ENCODE measurements at regions not wholly inside any gene's neighbourhood (a gene's known extent, or its start where the extent isn't known, plus 50 kb on each side); places are given as distances from the start of the nearest gene placed in this dataset.

DNA sequence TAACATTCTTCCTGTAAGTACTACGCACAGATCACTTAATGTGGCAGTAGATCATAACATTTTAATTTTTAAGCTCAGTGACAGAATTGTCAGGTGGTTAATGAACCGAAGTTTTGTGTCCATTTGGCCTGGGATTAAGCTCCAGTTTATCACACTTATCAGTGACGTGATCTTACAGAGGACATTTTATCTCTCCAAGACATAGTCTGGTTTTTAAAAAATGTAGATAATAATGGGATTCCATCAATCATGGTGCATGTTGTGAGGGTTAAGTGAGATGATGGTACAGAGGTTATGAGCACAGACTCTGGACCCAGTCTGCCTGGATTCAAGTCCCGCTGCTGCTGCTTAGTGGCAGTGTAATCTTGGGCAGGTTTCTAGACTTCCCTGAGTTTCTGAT is 66.0 kb upstream of the ZFAND5 start:
- no peak for DNase-seq

- no peak for DNase-seq
Measured at GRCh38 chr9:72428329-72428728, 63.3 kb upstream of the ZFAND5 start.

GRCh38 chr9:72427801-72428200 is 62.8 kb upstream of the ZFAND5 start:
- no peak for DNase-seq

- peak; percentile 11 for DNase-seq
Measured at GRCh38 chr9:72424131-72424530, 59.1 kb upstream of the ZFAND5 start.

- DNase-seq = no peak
Measured at GRCh38 chr9:72422214-72422613, 57.2 kb upstream of the ZFAND5 start.

- no peak for DNase-seq
Measured at GRCh38 chr9:72420783-72421182, 55.8 kb upstream of the ZFAND5 start.

- no peak for DNase-seq
Measured at GRCh38 chr9:72415948-72416347, 50.9 kb upstream of the ZFAND5 start.

DNA sequence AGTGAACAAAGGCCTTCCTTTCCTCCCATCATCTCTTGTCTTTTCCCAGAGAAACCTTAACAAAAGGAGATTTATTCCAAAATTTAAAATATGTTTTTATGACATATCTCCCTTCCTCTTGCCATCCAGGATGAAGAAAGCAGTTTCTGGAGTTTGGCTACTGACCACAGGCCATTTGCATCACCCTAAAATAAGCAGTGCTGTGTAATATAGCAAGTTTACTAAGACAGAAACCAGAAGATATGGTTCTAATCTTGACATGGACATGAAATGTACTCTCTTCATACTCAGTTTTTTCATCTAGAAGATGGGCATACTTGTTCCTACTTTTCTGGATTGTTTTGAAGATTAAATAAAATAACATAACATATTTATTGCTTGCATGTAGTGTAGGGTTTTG is 50.2 kb upstream of the ZFAND5 start:
- no peak for DNase-seq

Measured in CD4-positive, alpha-beta T cell treated with Interleukin-4 for 4 hours (primary cell).